HG02973 (cell line): ENCODE measurements at regions not wholly inside any gene's neighbourhood (a gene's known extent, or its start where the extent isn't known, plus 50 kb on each side); places are given as distances from the start of the nearest gene placed in this dataset.
A peak's percentile ranks its signal among the peaks of the same experiment; 100 is the strongest.
"Not testable (repeated sequence)": the region's sequence is repeated elsewhere in the genome, so short reads cannot be mapped to it uniquely, and the experiment has no call there.

Source experiments
- ATAC-seq: cut with Tn5 transposase; IDR thresholded peaks from one replicate; pipeline ENCODE4 v1.9.1; 2021; ENCODE audit warnings: moderate library complexity; ENCODE audit not compliant: unreplicated experiment

GRCh38 chr16:72657791-72658190, 390.1 kb downstream of the ZFHX3 start:
- peak; percentile 91 for ATAC-seq

GRCh38 chr16:72657164-72657563, 390.8 kb downstream of the ZFHX3 start:
- ATAC-seq, result no peak

- ATAC-seq, result no peak
Observed at GRCh38 chr16:72654535-72654934, 393.4 kb downstream of the ZFHX3 start.

- ATAC-seq, result no peak
Observed at GRCh38 chr16:72649254-72649944, 398.5 kb downstream of the ZFHX3 start.

GRCh38 chr16:72646615-72647014, 401.3 kb downstream of the ZFHX3 start:
- no peak for ATAC-seq

- ATAC-seq, result no peak
Observed at GRCh38 chr16:72645538-72645937, 402.4 kb downstream of the ZFHX3 start.

GRCh38 chr16:72644911-72645310, 403.0 kb downstream of the ZFHX3 start:
- no peak for ATAC-seq

- ATAC-seq, result no peak
Observed at GRCh38 chr16:72639494-72639893, 408.4 kb downstream of the ZFHX3 start.

GRCh38 chr16:72637306-72637705, 410.6 kb downstream of the ZFHX3 start:
- ATAC-seq, result no peak

GRCh38 chr16:72635694-72636093, 412.2 kb downstream of the ZFHX3 start:
- no peak for ATAC-seq

- no peak for ATAC-seq
Observed at GRCh38 chr16:72635104-72635503, 412.8 kb downstream of the ZFHX3 start.

- not testable (repeated sequence) for ATAC-seq
Observed at GRCh38 chr16:72627182-72627896, 420.6 kb downstream of the ZFHX3 start.

GRCh38 chr16:72626623-72627022, 421.3 kb downstream of the ZFHX3 start:
- no peak for ATAC-seq

GRCh38 chr16:72621651-72622050, 426.3 kb downstream of the ZFHX3 start:
- no peak for ATAC-seq

- no peak for ATAC-seq
Observed at GRCh38 chr16:72620853-72621252, 427.1 kb downstream of the ZFHX3 start.

- no peak for ATAC-seq
Observed at GRCh38 chr16:72620348-72620747, 427.6 kb downstream of the ZFHX3 start.

- ATAC-seq, result no peak
Observed at GRCh38 chr16:72615856-72616255, 432.1 kb downstream of the ZFHX3 start.

GRCh38 chr16:72612718-72613117, 435.2 kb downstream of the ZFHX3 start:
- ATAC-seq, result no peak

GRCh38 chr16:72612256-72612655, 435.7 kb downstream of the ZFHX3 start:
- ATAC-seq, result no peak

- no peak for ATAC-seq
Observed at GRCh38 chr16:72609933-72610332, 438.0 kb upstream of the PMFBP1 start.

- no peak for ATAC-seq
Observed at GRCh38 chr16:72609066-72609465, 437.1 kb upstream of the PMFBP1 start.

- no peak for ATAC-seq
Observed at GRCh38 chr16:72604375-72604774, 432.4 kb upstream of the PMFBP1 start.

- no peak for ATAC-seq
Observed at GRCh38 chr16:72602499-72602898, 430.5 kb upstream of the PMFBP1 start.
